Peyer's patch (tissue), 4 donors: ENCODE measurements at regions not wholly inside any gene's neighbourhood (a gene's known extent, or its start where the extent isn't known, plus 50 kb on each side); places are given as distances from the start of the nearest gene placed in this dataset.

ENCODE experiments used
- CTCF ChIP-seq, 6 experiments: fragments of 450-650 bp in 4 of 6; fragments of 200-600 bp in 2 of 6; sonication (generic) in 1 of 6; IDR thresholded peaks; one replicate each; pipeline ENCODE4 v1.5.1; 2017 to 2019; ENCODE audit warnings: antibody characterized with exemption in 6 of 6, mild to moderate bottlenecking in 3 of 6, moderate library complexity in 1 of 6
- POLR2A ChIP-seq, 2 donors: fragments of 450-650 bp; IDR thresholded peaks; one replicate each; pipeline ENCODE4 v1.5.1; 2017; ENCODE audit warnings: antibody characterized with exemption in 2 of 2, mild to moderate bottlenecking in 2 of 2, moderate library complexity in 2 of 2

GRCh38 chr6:92150553-92150952, 1268.8 kb downstream of the EPHA7 start:
- TF ChIP-seq CTCF (IDR thresholded peaks at IDR 0.05) (no peak), POLR2A (IDR thresholded peaks at IDR 0.05) (no peak)
